ENCODE measurements at regions not wholly inside any gene's neighbourhood (a gene's known extent, or its start where the extent isn't known, plus 50 kb on each side); places are given as distances from the start of the nearest gene placed in this dataset.

- 80 to 92% methylated on average over 6 of the region's 6 CpGs for WGBS, 2 donors
- no peak for DNase-seq
- Histone ChIP-seq H3K9me3 (no peaks in the 10 kb centered on the region), H3K27ac (no peak overlapping the region), H3K36me3 (no peaks in the 10 kb centered on the region), H3K4me3 (no peak overlapping the region), H3K27me3 (peaks cover 0 to 7% (median 0%) of the 10 kb centered on the region in 3 donors), H3K4me1 (no peaks in the 10 kb centered on the region)
- TF ChIP-seq POLR2A (IDR thresholded peaks at IDR 0.05) = no peak
- TF ChIP-seq EP300 (IDR thresholded peaks at IDR 0.05) = no peak
- no peak for TF ChIP-seq POLR2AphosphoS5 (IDR thresholded peaks at IDR 0.05)
- intact Hi-C loops (cut with DNase I) = no loop called here
These were observed 67.1 kb upstream of the LRRN2 start for GRCh38 chr1:204752688-204753040.

GRCh38 chr1:204754821-204755220 is 69.3 kb upstream of the LRRN2 start:
- H3K9me3 ChIP-seq = no peaks in the 10 kb centered on the region
- no peak for TF ChIP-seq POLR2AphosphoS5 (IDR thresholded peaks at IDR 0.05)
- TF ChIP-seq EP300 (IDR thresholded peaks at IDR 0.05) = no peak
- no peak for TF ChIP-seq POLR2A (IDR thresholded peaks at IDR 0.05)
- no peak for TF ChIP-seq CTCF (IDR thresholded peaks at IDR 0.05)
- no peak overlapping the region for H3K27ac ChIP-seq
- DNase-seq = no peak
- 93 to 94% methylated on average over 6 of the region's 6 CpGs for WGBS, 2 donors
- peaks cover 0 to 7% (median 0%) of the 10 kb centered on the region in 3 donors for H3K27me3 ChIP-seq
- no peaks in the 10 kb centered on the region for H3K36me3 ChIP-seq
- intact Hi-C loops (cut with DNase I) = no loop called here
- H3K4me1 ChIP-seq = no peaks in the 10 kb centered on the region
- no peak overlapping the region for H3K4me3 ChIP-seq

- Histone ChIP-seq H3K27me3 (peaks cover 0 to 7% (median 0%) of the 10 kb centered on the region in 3 donors), H3K4me1 (no peaks in the 10 kb centered on the region)
These were observed 70.8 kb upstream of the LRRN2 start for GRCh38 chr1:204756349-204756748.

GRCh38 chr1:204756811-204757210 is 71.3 kb upstream of the LRRN2 start:
- Histone ChIP-seq H3K9me3 (no peaks in the 10 kb centered on the region), H3K4me3 (no peak overlapping the region), H3K27ac (no peak overlapping the region), H3K27me3 (peaks cover 0 to 7% (median 0%) of the 10 kb centered on the region in 3 donors), H3K36me3 (no peaks in the 10 kb centered on the region), H3K4me1 (no peaks in the 10 kb centered on the region)
- no peak for DNase-seq
- intact Hi-C loops (cut with DNase I) = no loop called here
- 49 to 53% methylated on average over 1 of the region's 1 CpG for WGBS, 2 donors
- TF ChIP-seq EP300 (IDR thresholded peaks at IDR 0.05) (no peak), POLR2AphosphoS5 (IDR thresholded peaks at IDR 0.05) (no peak), CTCF (IDR thresholded peaks at IDR 0.05) (no peak), POLR2A (IDR thresholded peaks at IDR 0.05) (no peak)

More at GRCh38 chr1:204756349-204756748, 70.8 kb upstream of the LRRN2 start:
- Histone ChIP-seq H3K36me3 (no peaks in the 10 kb centered on the region), H3K27ac (no peak overlapping the region), H3K9me3 (no peaks in the 10 kb centered on the region), H3K4me3 (no peak overlapping the region)
- intact Hi-C loops (cut with DNase I) = no loop called here
- 94 to 96% methylated on average over 7 of the region's 7 CpGs for WGBS, 2 donors
- DNase-seq = no peak
- TF ChIP-seq EP300 (IDR thresholded peaks at IDR 0.05) (no peak), POLR2AphosphoS5 (IDR thresholded peaks at IDR 0.05) (no peak), POLR2A (IDR thresholded peaks at IDR 0.05) (no peak), CTCF (IDR thresholded peaks at IDR 0.05) (no peak)

GRCh38 chr1:204758601-204759000 is 73.1 kb upstream of the LRRN2 start:
- Histone ChIP-seq H3K4me1 (peaks cover 0 to 3% (median 2%) of the 10 kb centered on the region in 4 donors), H3K27me3 (peaks cover 0 to 7% (median 0%) of the 10 kb centered on the region in 3 donors), H3K9me3 (peaks cover 0 to 3% (median 0%) of the 10 kb centered on the region in 4 donors), H3K27ac (no peak overlapping the region), H3K4me3 (no peak overlapping the region), H3K36me3 (no peaks in the 10 kb centered on the region)
- intact Hi-C loops (cut with DNase I) = no loop called here
- TF ChIP-seq POLR2A (IDR thresholded peaks at IDR 0.05) (no peak), EP300 (IDR thresholded peaks at IDR 0.05) (no peak), CTCF (IDR thresholded peaks at IDR 0.05) (no peak), POLR2AphosphoS5 (IDR thresholded peaks at IDR 0.05) (no peak)
- WGBS, 2 donors = 51 to 69% methylated on average over 2 of the region's 2 CpGs
- no peak for DNase-seq
